Endothelial cell of umbilical vein (primary cell): ENCODE measurements at regions not wholly inside any gene's neighbourhood (a gene's known extent, or its start where the extent isn't known, plus 50 kb on each side); places are given as distances from the start of the nearest gene placed in this dataset.

ENCODE experiments used
- BruUV-seq: library from RNA; stranded (reverse); fragments of 400-500 nt; replicated peaks from 2 replicates; lab custom pipeline; 2021; lab: Mats Ljungman, UMichigan
- CTCF ChIA-PET: fragments of 300-600, 350-600 bp; sonication (Branson Sonifier 250); formaldehyde crosslinking; loops from one replicate; lab custom pipeline; 2021; ENCODE audit warnings: antibody characterized with exemption, inconsistent platforms; lab: Charles Lee
- POLR2A ChIA-PET: fragments of 300-600, 350-600 bp; sonication (Branson Sonifier 250); formaldehyde crosslinking; loops from one replicate; lab custom pipeline; 2021; ENCODE audit warnings: antibody characterized with exemption, inconsistent platforms; lab: Charles Lee
- DNase-seq: peaks from one replicate; pipeline ENCODE4 v3.0.0-alpha.2; 2011; ENCODE audit warnings: low read depth, low spot score
- FAIRE-seq: peaks from 2 replicates; lab custom pipeline; 2011; peaks lifted over from hg19 to GRCh38; lab: Jason Lieb, UNC
- H2AFZ ChIP-seq: 2 replicates; pipeline ENCODE4 v1.6.0; 2012; ENCODE audit warnings: low read depth, low read length, control low read depth, inconsistent platforms
- H3K27ac ChIP-seq: 2 replicates; pipeline ENCODE4 v1.5.1; 2011; ENCODE audit warnings: low read depth, mild to moderate bottlenecking, control low read depth, low read length, moderate library complexity; ENCODE audit not compliant: insufficient read depth
- H3K27me3 ChIP-seq, 2 experiments: 2 replicates each; pipeline versions ENCODE4 v1.6.0 to v1.6.1; 2011; ENCODE audit warnings: low read length in 2 of 2, mixed read lengths in 1 of 2; ENCODE audit not compliant: control insufficient read depth in 2 of 2, insufficient read depth in 2 of 2
- H3K36me3 ChIP-seq, 2 experiments: 2 replicates in 1 of 2; 3 replicates in 1 of 2; pipeline ENCODE4 v1.5.1; 2011; ENCODE audit warnings: low read length in 2 of 2, mild to moderate bottlenecking in 1 of 2, moderate library complexity in 1 of 2; ENCODE audit not compliant: control insufficient read depth in 2 of 2, insufficient read depth in 2 of 2; ENCODE audit errors: extremely low read depth in 1 of 2
- H3K4me1 ChIP-seq: 3 replicates; pipeline ENCODE4 v1.5.1; 2011; ENCODE audit warnings: mild to moderate bottlenecking, low read length; ENCODE audit not compliant: control insufficient read depth, insufficient read depth; ENCODE audit errors: extremely low read depth
- H3K4me2 ChIP-seq: 2 replicates; pipeline ENCODE4 v1.6.1; 2011; ENCODE audit warnings: low read length, control low read depth, mixed read lengths; ENCODE audit not compliant: insufficient read depth
- H3K4me3 ChIP-seq, 3 experiments: fragments of 200-600 bp in 1 of 3; sonication (generic), shearing (Covaris generic) in 1 of 3; replicated peaks in 1 of 3; 2 replicates each; pipeline ENCODE4 v1.5.1; 2011 to 2016; ENCODE audit warnings: control low read depth in 3 of 3, low read length in 3 of 3, mild to moderate bottlenecking in 2 of 3, inconsistent platforms in 1 of 3, low read depth in 1 of 3, moderate library complexity in 1 of 3; ENCODE audit not compliant: insufficient read depth in 1 of 3
- H3K79me2 ChIP-seq: 2 replicates; pipeline ENCODE4 v1.6.0; 2012; ENCODE audit warnings: low read length, inconsistent platforms; ENCODE audit not compliant: control insufficient read depth, insufficient read depth
- H3K9ac ChIP-seq: replicated peaks from 2 replicates; pipeline ENCODE3; 2011; ENCODE audit warnings: low read length, control low read depth; ENCODE audit not compliant: insufficient read depth; ENCODE audit errors: extremely low read depth
- H3K9me1 ChIP-seq: replicated peaks from 3 replicates; pipeline ENCODE4 v1.6.0; 2011; ENCODE audit warnings: mild to moderate bottlenecking, low read length; ENCODE audit not compliant: control insufficient read depth, insufficient read depth; ENCODE audit errors: extremely low read depth
- H3K9me3 ChIP-seq: replicated peaks from 2 replicates; pipeline ENCODE4 v1.5.1; 2012; ENCODE audit warnings: low read length, inconsistent platforms; ENCODE audit not compliant: control insufficient read depth, insufficient read depth
- H4K20me1 ChIP-seq: replicated peaks from 2 replicates; pipeline ENCODE3; 2011; ENCODE audit warnings: mild to moderate bottlenecking, low read length; ENCODE audit not compliant: control insufficient read depth, insufficient read depth; ENCODE audit errors: extremely low read depth
- EZH2 ChIP-seq: IDR thresholded peaks from 2 replicates; pipeline ENCODE4 v1.6.1; 2012; ENCODE audit warnings: borderline replicate concordance, low read depth, mild to moderate bottlenecking, moderate library complexity, low read length, inconsistent platforms; ENCODE audit not compliant: severe bottlenecking
- FOS ChIP-seq: IDR thresholded peaks from 2 replicates; pipeline ENCODE4 v1.6.1; 2011; ENCODE audit warnings: mild to moderate bottlenecking, low read length, moderate library complexity, borderline replicate concordance; ENCODE audit not compliant: insufficient read depth
- GATA2 ChIP-seq: IDR thresholded peaks from 2 replicates; pipeline ENCODE4 v1.7.0; 2011; ENCODE audit warnings: low read depth, mild to moderate bottlenecking, moderate library complexity, mixed read lengths, low read length; ENCODE audit not compliant: insufficient read length, insufficient read depth
- JUN ChIP-seq: IDR thresholded peaks from 2 replicates; pipeline ENCODE4 v1.6.1; 2011; ENCODE audit warnings: borderline replicate concordance, low read depth; ENCODE audit not compliant: insufficient read length, insufficient read depth
- MYC ChIP-seq: IDR thresholded peaks from one replicate; pipeline ENCODE4 v1.6.1; 2011; ENCODE audit warnings: mild to moderate bottlenecking, low read depth, low read length
- POLR2A ChIP-seq: IDR thresholded peaks from 2 replicates; pipeline ENCODE4 v1.6.1; 2012; ENCODE audit warnings: low read depth, mild to moderate bottlenecking, control low read depth, low read length
- POLR2AphosphoS5 ChIP-seq: IDR thresholded peaks from 2 replicates; pipeline ENCODE4 v1.6.1; 2012; ENCODE audit warnings: low read depth, mild to moderate bottlenecking, control low read depth, low read length, moderate library complexity; ENCODE audit not compliant: insufficient read depth
- dilution Hi-C: fragments of 300-500 bp; cut with MboI; formaldehyde crosslinking; loops from one replicate; pipeline ENCODE4 v1.15.0; 2019; ENCODE audit warnings: low sequenced_read_pairs; ENCODE audit not compliant: extremely low pct_ligation_motif_present
- intact Hi-C: fragments of 100-400 bp; cut with micrococcal nuclease; formaldehyde crosslinking; loops from one replicate; pipeline ENCODE4 v1.10.0; 2022
- TF ChIP-seq, protein P1 (sequence below): IDR thresholded peaks from 2 replicates; pipeline ENCODE4 v1.6.1; 2011; ENCODE audit not compliant: insufficient read depth, insufficient read length
- TF ChIP-seq, protein P2 (sequence below), 2 donors: IDR thresholded peaks; 1 replicate in 1 of 2; 2 replicates in 1 of 2; pipeline ENCODE4 v1.5.1; 2011; ENCODE audit warnings: low read length in 2 of 2, mild to moderate bottlenecking in 2 of 2, moderate library complexity in 2 of 2, control low read depth in 1 of 2, inconsistent platforms in 1 of 2, low read depth in 1 of 2; ENCODE audit not compliant: insufficient read depth in 1 of 2; ENCODE audit errors: extremely low read depth in 1 of 2

DNA sequence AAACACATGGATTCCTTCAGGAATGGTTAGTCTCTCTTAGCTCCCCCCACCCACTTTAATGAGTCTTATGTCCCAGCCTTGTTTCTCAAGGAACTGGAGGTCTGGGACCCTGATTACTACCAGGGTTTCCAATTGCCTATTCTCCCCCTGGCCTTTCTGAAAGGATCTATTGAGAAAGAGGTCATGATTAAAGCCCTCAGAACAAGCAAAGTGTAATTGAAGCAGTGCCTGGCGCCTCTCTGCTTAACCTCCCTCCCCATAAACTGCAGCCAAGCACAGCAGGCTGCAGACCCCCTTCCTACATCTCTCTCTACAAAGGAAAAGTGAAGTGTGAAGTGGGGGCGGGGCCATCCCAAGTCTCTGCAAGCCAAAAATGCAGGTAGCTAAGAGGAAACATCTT is 159.7 kb upstream of the CDH11 start:
- BruUV-seq, result no TSS peak
- CTCF ChIA-PET, result no interaction called here

More for the DNA sequence above, 159.7 kb upstream of the CDH11 start:
- Histone ChIP-seq H3K36me3 (no peaks in the 10 kb centered on the region), H4K20me1 (no peaks in the 10 kb centered on the region), H3K79me2 (no peaks in the 10 kb centered on the region), H3K9ac (no peak overlapping the region), H3K4me3 (no peak overlapping the region), H3K4me1 (no peaks in the 10 kb centered on the region), H3K9me3 (no peaks in the 10 kb centered on the region), H3K9me1 (no peaks in the 10 kb centered on the region), H3K4me2 (no peak overlapping the region), H3K27me3 (no peaks in the 10 kb centered on the region), H3K27ac (no peak overlapping the region), H2AFZ (no peak overlapping the region)
- no peak for FAIRE-seq
- dilution Hi-C loops (no loop called here), intact Hi-C loops (no loop called here)
- no peak for DNase-seq
- POLR2A ChIA-PET, result no interaction called here
- TF ChIP-seq, protein P1, sequence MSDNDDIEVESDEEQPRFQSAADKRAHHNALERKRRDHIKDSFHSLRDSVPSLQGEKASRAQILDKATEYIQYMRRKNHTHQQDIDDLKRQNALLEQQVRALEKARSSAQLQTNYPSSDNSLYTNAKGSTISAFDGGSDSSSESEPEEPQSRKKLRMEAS, result no peak
- TF ChIP-seq GATA2 (no peak), POLR2A (no peak), POLR2AphosphoS5 (no peak), JUN (no peak), MYC (no peak), EZH2 (no peak), FOS (no peak)
- TF ChIP-seq, protein P2, sequence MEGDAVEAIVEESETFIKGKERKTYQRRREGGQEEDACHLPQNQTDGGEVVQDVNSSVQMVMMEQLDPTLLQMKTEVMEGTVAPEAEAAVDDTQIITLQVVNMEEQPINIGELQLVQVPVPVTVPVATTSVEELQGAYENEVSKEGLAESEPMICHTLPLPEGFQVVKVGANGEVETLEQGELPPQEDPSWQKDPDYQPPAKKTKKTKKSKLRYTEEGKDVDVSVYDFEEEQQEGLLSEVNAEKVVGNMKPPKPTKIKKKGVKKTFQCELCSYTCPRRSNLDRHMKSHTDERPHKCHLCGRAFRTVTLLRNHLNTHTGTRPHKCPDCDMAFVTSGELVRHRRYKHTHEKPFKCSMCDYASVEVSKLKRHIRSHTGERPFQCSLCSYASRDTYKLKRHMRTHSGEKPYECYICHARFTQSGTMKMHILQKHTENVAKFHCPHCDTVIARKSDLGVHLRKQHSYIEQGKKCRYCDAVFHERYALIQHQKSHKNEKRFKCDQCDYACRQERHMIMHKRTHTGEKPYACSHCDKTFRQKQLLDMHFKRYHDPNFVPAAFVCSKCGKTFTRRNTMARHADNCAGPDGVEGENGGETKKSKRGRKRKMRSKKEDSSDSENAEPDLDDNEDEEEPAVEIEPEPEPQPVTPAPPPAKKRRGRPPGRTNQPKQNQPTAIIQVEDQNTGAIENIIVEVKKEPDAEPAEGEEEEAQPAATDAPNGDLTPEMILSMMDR (IDR thresholded peaks at IDR 0.05; ENCODE audit: extremely low read depth in 1 of 2, insufficient read depth in 1 of 2, low read depth in 1 of 2, low read length in 2 of 2), result no peak
